Psoas muscle (tissue), 7 donors: ENCODE measurements at regions not wholly inside any gene's neighbourhood (a gene's known extent, or its start where the extent isn't known, plus 50 kb on each side); places are given as distances from the start of the nearest gene placed in this dataset.

Source experiments
- ATAC-seq, 4 donors: fragments of 200-7000 bp; cut with Tn5 transposase; one replicate each; pipeline ENCODE4 v1.9.1; 2020; ENCODE audit warnings: moderate library complexity in 3 of 4, mild to moderate bottlenecking in 2 of 4
- DNase-seq, 2 donors: peaks; one replicate each; pipeline ENCODE4 v3.0.0-alpha.2; 2020
- H3K27ac ChIP-seq: fragments of 200-600 bp; one replicate; pipeline ENCODE4 v1.8.0; 2022
- H3K27me3 ChIP-seq, 3 donors: fragments of 200-600 bp in 1 of 3; one replicate each; pipeline versions ENCODE4 v1.6.1 to v1.8.0; 2013 to 2022; ENCODE audit warnings: low read length in 2 of 3, mild to moderate bottlenecking in 2 of 3, moderate library complexity in 1 of 3; ENCODE audit not compliant: insufficient read depth in 3 of 3
- H3K36me3 ChIP-seq, 2 donors: fragments of 200-600 bp in 1 of 2; one replicate each; pipeline versions ENCODE4 v1.6.1 to v1.8.0; 2013 to 2022; ENCODE audit warnings: low read depth in 1 of 2, mild to moderate bottlenecking in 1 of 2, moderate library complexity in 1 of 2; ENCODE audit not compliant: insufficient read depth in 1 of 2
- H3K4me1 ChIP-seq: fragments of 200-600 bp; one replicate; pipeline ENCODE4 v1.8.0; 2022
- H3K4me3 ChIP-seq: fragments of 200-600 bp; one replicate; pipeline ENCODE4 v1.8.0; 2022; ENCODE audit warnings: mild to moderate bottlenecking
- H3K9me3 ChIP-seq: fragments of 200-600 bp; one replicate; pipeline ENCODE4 v1.8.0; 2022
- CTCF ChIP-seq: fragments of 200-600 bp; IDR thresholded peaks from one replicate; pipeline ENCODE4 v1.8.0; 2022; ENCODE audit warnings: antibody characterized with exemption
- WGBS, 3 donors: extraction: QIAGEN DNeasy Blood & Tissue Kit; methylation state at CpG; one replicate each; pipeline versions ENCODE4 v1.1.6 to v1.1.7; 2013; 5-methylcytosine and 5-hydroxymethylcytosine counted together
- intact Hi-C, 2 donors: fragments of 100-400 bp; cut with DNase I; formaldehyde crosslinking; loops; one replicate each; pipeline versions ENCODE4 v1.11.0 to v1.14.2; 2022
- donor health status: healthy with polysubstance abuse.
- donor health status: DM: no; HTN: no; CAD: no; lungs with moderate emphysema.
- donor health status: Bipolar disorder and iron deficiency.
- donor health status: healthy.
- donor health status: DM: yes; HTN: yes; CAD: no.
- donor health status: DM: no; HTN: no; CAD: no.
- donor health status: DM: yes; HTN: yes; CAD: no.

GRCh38 chr20:40522405-40522804, 166.6 kb downstream of the MAFB start:
- Histone ChIP-seq H3K36me3 (no peaks in the 10 kb centered on the region), H3K27me3 (peaks cover 0 to 4% (median 0%) of the 10 kb centered on the region in 3 donors), H3K9me3 (peaks cover 6% of the 10 kb centered on the region), H3K4me1 (no peaks in the 10 kb centered on the region), H3K27ac (no peak overlapping the region), H3K4me3 (no peak overlapping the region)
- DNase-seq (no peak), ATAC-seq (no peak)
- intact Hi-C loops: no loop called here
- 83 to 91% (median 90%) methylated on average over 1 of the region's 1 CpG for WGBS, 3 donors
- no peak for TF ChIP-seq CTCF

- no peak overlapping the region for H3K4me3 ChIP-seq
- no peaks in the 10 kb centered on the region for H3K4me1 ChIP-seq
- DNase-seq (no peak), ATAC-seq (no peak)
- H3K27ac ChIP-seq: no peak overlapping the region
- TF ChIP-seq CTCF: no peak
- H3K9me3 ChIP-seq: peaks cover 6% of the 10 kb centered on the region
- H3K27me3 ChIP-seq: peaks cover 0 to 4% (median 0%) of the 10 kb centered on the region in 3 donors
- WGBS, 3 donors: 70 to 100% (median 83%) methylated on average over 1 of the region's 1 CpG
- no peaks in the 10 kb centered on the region for H3K36me3 ChIP-seq
- intact Hi-C loops: no loop called here
Measured at GRCh38 chr20:40521962-40522361, 167.1 kb downstream of the MAFB start.

GRCh38 chr20:40519918-40520317, 169.1 kb downstream of the MAFB start:
- H3K4me1 ChIP-seq: no peaks in the 10 kb centered on the region
- no peak for TF ChIP-seq CTCF
- intact Hi-C loops: no loop called here
- no peaks in the 10 kb centered on the region for H3K27me3 ChIP-seq
- no peak overlapping the region for H3K27ac ChIP-seq
- WGBS, 3 donors: 73 to 88% (median 74%) methylated on average over 3 of the region's 3 CpGs
- DNase-seq (no peak), ATAC-seq (no peak)
- H3K4me3 ChIP-seq: no peak overlapping the region
- H3K9me3 ChIP-seq: peaks cover 6% of the 10 kb centered on the region
- no peaks in the 10 kb centered on the region for H3K36me3 ChIP-seq

GRCh38 chr20:40512994-40513393, 176.0 kb downstream of the MAFB start:
- intact Hi-C loops: no loop called here

More at GRCh38 chr20:40512994-40513393, 176.0 kb downstream of the MAFB start:
- Histone ChIP-seq H3K4me1 (no peaks in the 10 kb centered on the region), H3K4me3 (no peak overlapping the region), H3K9me3 (no peaks in the 10 kb centered on the region), H3K27ac (no peak overlapping the region), H3K27me3 (no peaks in the 10 kb centered on the region), H3K36me3 (no peaks in the 10 kb centered on the region)
- no peak for ATAC-seq
- TF ChIP-seq CTCF: no peak
- no peak for DNase-seq
- 89 to 93% (median 90%) methylated on average over 4 of the region's 4 CpGs for WGBS, 3 donors
